ENCODE measurements at regions not wholly inside any gene's neighbourhood (a gene's known extent, or its start where the extent isn't known, plus 50 kb on each side); places are given as distances from the start of the nearest gene placed in this dataset.

- TF ChIP-seq POLR2AphosphoS5 (IDR thresholded peaks at IDR 0.05; ENCODE audit: low read depth, low read length) (no peak), TAF1 (IDR thresholded peaks at IDR 0.05; ENCODE audit: borderline replicate concordance, insufficient read depth, low read length) (no peak), REST (IDR thresholded peaks at IDR 0.05; ENCODE audit: insufficient read depth in 1 of 2, low read depth in 2 of 2, low read length in 2 of 2) (no peak)
Measured at GRCh38 chrX:121975671-121976070, 928.3 kb downstream of the GLUD2 start.

Data from PFSK-1 (cell line).